ENCODE measurements at regions not wholly inside any gene's neighbourhood (a gene's known extent, or its start where the extent isn't known, plus 50 kb on each side); places are given as distances from the start of the nearest gene placed in this dataset.

DNA sequence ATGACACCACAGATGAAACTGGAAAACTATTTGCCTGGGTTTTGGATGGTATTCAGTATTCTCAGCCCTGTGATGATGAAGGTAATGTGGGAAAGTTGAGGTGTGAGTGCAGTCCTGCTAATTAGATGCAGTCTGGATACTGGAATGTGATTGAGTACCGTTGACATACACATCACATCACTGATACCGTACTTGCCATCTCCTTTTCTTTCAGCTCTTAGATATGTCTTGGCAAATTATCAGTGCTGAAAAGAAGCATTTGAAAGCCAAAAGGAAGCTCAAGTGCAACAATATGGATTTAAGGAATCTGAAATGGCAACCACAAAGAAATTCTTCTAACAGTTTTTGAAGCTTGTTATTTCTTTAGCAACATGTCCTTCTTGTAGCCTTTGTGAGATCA, 381.4 kb upstream of the TGFBR2 start:
- no peak overlapping the region for H3K27ac ChIP-seq (ENCODE audit: low read depth, low read length)
- H3K27me3 ChIP-seq (ENCODE audit: control insufficient read depth in 5 of 5, insufficient read depth in 4 of 5, low read length in 5 of 5): no peaks in the 10 kb centered on the region
- no peaks in the 10 kb centered on the region for H3K9me3 ChIP-seq (ENCODE audit: control insufficient read depth in 5 of 5, low read length in 5 of 5)
- no peak overlapping the region for H3K9ac ChIP-seq (ENCODE audit: low read length in 5 of 5)
- H3K4me1 ChIP-seq (ENCODE audit: control insufficient read depth in 5 of 5, insufficient read depth in 5 of 5, low read length in 5 of 5): peaks cover 0 to 22% (median 12%) of the 10 kb centered on the region in 5 donors
- H3K36me3 ChIP-seq (ENCODE audit: control insufficient read depth in 5 of 5, insufficient read depth in 5 of 5, low read length in 5 of 5): no peaks in the 10 kb centered on the region
- H3K4me3 ChIP-seq (ENCODE audit: low read depth in 1 of 5, low read length in 5 of 5): no peak overlapping the region

GRCh38 chr3:30226601-30227151, 379.7 kb upstream of the TGFBR2 start:
- H3K4me3 ChIP-seq (ENCODE audit: low read depth in 1 of 5, low read length in 5 of 5): no peak overlapping the region
- H3K9ac ChIP-seq (ENCODE audit: low read length in 5 of 5): no peak overlapping the region
- no peaks in the 10 kb centered on the region for H3K27me3 ChIP-seq (ENCODE audit: control insufficient read depth in 5 of 5, insufficient read depth in 4 of 5, low read length in 5 of 5)
- no peak overlapping the region for H3K27ac ChIP-seq (ENCODE audit: low read depth, low read length)
- no peaks in the 10 kb centered on the region for H3K36me3 ChIP-seq (ENCODE audit: control insufficient read depth in 5 of 5, insufficient read depth in 5 of 5, low read length in 5 of 5)
- peaks cover 0 to 30% (median 23%) of the 10 kb centered on the region in 5 donors for H3K4me1 ChIP-seq (ENCODE audit: control insufficient read depth in 5 of 5, insufficient read depth in 5 of 5, low read length in 5 of 5)
- no peaks in the 10 kb centered on the region for H3K9me3 ChIP-seq (ENCODE audit: control insufficient read depth in 5 of 5, low read length in 5 of 5)

DNA sequence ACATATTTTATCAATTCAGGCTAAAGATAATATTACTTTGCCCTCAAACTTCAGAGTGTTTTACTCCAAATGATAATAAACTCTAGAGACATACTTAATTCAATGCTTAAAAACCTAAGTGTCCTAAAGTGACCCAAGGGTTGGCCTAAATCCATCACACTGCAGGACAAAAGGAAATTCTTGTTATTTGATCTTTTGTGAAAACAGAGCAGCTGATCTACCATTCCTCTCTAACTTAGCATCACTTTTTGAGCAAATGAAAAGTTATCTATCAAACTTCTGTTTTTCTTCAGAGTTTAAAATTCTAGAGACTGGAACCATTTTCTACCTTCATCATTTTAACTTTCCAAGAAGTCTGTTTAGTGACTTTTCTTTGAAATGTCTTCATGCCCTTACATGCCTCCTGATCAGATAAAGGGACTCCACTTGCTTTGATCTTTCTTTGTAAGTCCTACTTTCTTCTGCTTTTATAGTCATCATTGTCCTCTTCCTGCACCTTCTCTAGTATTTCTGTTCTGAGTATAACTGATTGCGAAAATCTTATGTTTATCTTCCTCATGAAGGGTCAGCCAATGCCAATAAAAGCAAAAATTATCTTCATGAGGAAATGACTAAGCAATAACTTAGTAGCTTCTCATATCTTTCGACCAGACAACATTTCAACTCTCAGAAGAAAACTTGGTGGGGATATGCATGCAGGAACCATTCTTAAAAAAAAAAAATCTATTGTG, 378.7 kb upstream of the TGFBR2 start:
- Histone ChIP-seq H3K9me3 (ENCODE audit: control insufficient read depth in 5 of 5, low read length in 5 of 5) (no peaks in the 10 kb centered on the region), H3K9ac (ENCODE audit: low read length in 5 of 5) (no peak overlapping the region), H3K36me3 (ENCODE audit: control insufficient read depth in 5 of 5, insufficient read depth in 5 of 5, low read length in 5 of 5) (no peaks in the 10 kb centered on the region), H3K4me1 (ENCODE audit: control insufficient read depth in 5 of 5, insufficient read depth in 5 of 5, low read length in 5 of 5) (peaks cover 0 to 40% (median 30%) of the 10 kb centered on the region in 5 donors), H3K4me3 (ENCODE audit: low read depth in 1 of 5, low read length in 5 of 5) (no peak overlapping the region), H3K27ac (ENCODE audit: low read depth, low read length) (no peak overlapping the region), H3K27me3 (ENCODE audit: control insufficient read depth in 5 of 5, insufficient read depth in 4 of 5, low read length in 5 of 5) (no peaks in the 10 kb centered on the region)

- Histone ChIP-seq H3K27ac (ENCODE audit: low read depth, low read length) (no peak overlapping the region), H3K36me3 (ENCODE audit: control insufficient read depth in 5 of 5, insufficient read depth in 5 of 5, low read length in 5 of 5) (no peaks in the 10 kb centered on the region), H3K9ac (ENCODE audit: low read length in 5 of 5) (no peak overlapping the region), H3K4me3 (ENCODE audit: low read depth in 1 of 5, low read length in 5 of 5) (no peak overlapping the region), H3K9me3 (ENCODE audit: control insufficient read depth in 5 of 5, low read length in 5 of 5) (no peaks in the 10 kb centered on the region), H3K4me1 (ENCODE audit: control insufficient read depth in 5 of 5, insufficient read depth in 5 of 5, low read length in 5 of 5) (peaks cover 0 to 43% (median 31%) of the 10 kb centered on the region in 5 donors), H3K27me3 (ENCODE audit: control insufficient read depth in 5 of 5, insufficient read depth in 4 of 5, low read length in 5 of 5) (no peaks in the 10 kb centered on the region)
Observed at GRCh38 chr3:30228302-30228631, 378.1 kb upstream of the TGFBR2 start.

DNA sequence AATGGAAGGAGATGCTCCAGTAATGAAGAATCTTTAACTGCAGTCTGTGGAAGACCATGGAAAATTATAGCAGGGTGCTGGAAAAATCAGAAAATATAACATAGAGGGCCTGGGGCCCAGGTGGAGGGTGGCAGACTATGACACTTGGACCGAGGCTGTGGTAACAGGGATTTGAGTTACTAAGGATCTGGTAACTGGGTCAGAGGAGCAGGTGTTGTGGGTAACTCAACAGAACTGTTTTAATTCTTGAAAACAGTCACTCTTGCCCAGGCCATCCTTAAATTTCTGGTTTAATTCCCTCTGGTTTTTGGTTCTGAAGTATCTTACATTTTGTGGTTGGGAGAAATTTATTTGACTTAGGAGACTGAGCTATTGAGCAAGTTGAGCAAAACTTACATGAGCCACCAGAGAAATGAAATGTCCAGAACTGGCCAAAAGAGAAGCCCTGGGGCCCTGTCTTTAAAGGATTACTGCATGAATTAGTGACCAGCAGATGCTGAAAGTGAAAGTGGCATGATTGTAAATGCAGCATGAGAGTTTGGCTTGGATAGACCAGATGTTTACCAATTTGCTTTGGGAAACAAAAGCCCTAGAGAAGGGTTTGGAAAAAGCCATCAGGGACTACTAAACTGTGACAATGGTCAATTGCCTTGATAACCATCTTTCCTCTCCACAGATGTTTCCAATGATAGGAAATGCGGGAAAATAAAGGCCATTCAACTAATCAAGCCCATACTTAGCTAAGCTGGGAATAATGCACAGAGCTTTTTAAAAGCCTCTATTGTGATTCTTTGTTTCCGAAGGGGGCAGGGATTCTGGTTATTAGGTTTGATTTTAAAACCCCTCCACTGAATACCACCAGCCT, 374.9 kb upstream of the TGFBR2 start:
- peak overlapping the region; percentile 81 for H3K27ac ChIP-seq (ENCODE audit: low read depth, low read length)
- H3K27me3 ChIP-seq (ENCODE audit: control insufficient read depth in 5 of 5, insufficient read depth in 4 of 5, low read length in 5 of 5): no peaks in the 10 kb centered on the region
- no peaks in the 10 kb centered on the region for H3K36me3 ChIP-seq (ENCODE audit: control insufficient read depth in 5 of 5, insufficient read depth in 5 of 5, low read length in 5 of 5)
- peaks cover 0 to 50% (median 31%) of the 10 kb centered on the region in 5 donors for H3K4me1 ChIP-seq (ENCODE audit: control insufficient read depth in 5 of 5, insufficient read depth in 5 of 5, low read length in 5 of 5)
- H3K4me3 ChIP-seq (ENCODE audit: low read depth in 1 of 5, low read length in 5 of 5): peak overlapping the region in 1 of 5 donors; percentile 17
- H3K9ac ChIP-seq (ENCODE audit: low read length in 5 of 5): peak overlapping the region in 1 of 5 donors; percentile 56
- H3K9me3 ChIP-seq (ENCODE audit: control insufficient read depth in 5 of 5, low read length in 5 of 5): no peaks in the 10 kb centered on the region

DNA sequence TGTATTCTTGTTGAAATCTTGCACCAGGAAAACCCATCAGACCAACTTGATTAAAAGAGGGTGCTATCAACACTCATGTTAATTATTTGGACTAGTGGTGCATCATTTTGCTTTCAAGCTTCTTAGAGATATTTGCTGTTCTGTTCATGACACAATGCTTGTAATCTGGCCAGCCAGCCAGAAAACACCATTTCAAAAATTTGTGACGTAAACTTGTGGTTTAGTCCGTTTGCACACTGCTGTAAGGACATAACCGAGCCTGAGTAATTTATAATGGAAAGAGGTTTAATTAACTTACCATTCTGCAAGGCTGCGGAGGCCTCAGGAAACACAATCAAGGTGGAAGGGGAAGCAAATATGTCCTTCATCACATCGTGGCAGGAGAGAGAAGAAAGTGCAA, 374.3 kb upstream of the TGFBR2 start:
- Histone ChIP-seq H3K27ac (ENCODE audit: low read depth, low read length) (peak overlapping the region; percentile 81), H3K9ac (ENCODE audit: low read length in 5 of 5) (no peak overlapping the region), H3K4me1 (ENCODE audit: control insufficient read depth in 5 of 5, insufficient read depth in 5 of 5, low read length in 5 of 5) (peaks cover 0 to 49% (median 31%) of the 10 kb centered on the region in 5 donors)

GRCh38 chr3:30233913-30234646, 372.3 kb upstream of the TGFBR2 start:
- Histone ChIP-seq H3K27me3 (ENCODE audit: control insufficient read depth in 5 of 5, insufficient read depth in 4 of 5, low read length in 5 of 5) (no peaks in the 10 kb centered on the region), H3K27ac (ENCODE audit: low read depth, low read length) (peak overlapping the region; percentile 81), H3K4me3 (ENCODE audit: low read depth in 1 of 5, low read length in 5 of 5) (no peak overlapping the region), H3K36me3 (ENCODE audit: control insufficient read depth in 5 of 5, insufficient read depth in 5 of 5, low read length in 5 of 5) (no peaks in the 10 kb centered on the region), H3K9ac (ENCODE audit: low read length in 5 of 5) (no peak overlapping the region), H3K9me3 (ENCODE audit: control insufficient read depth in 5 of 5, low read length in 5 of 5) (peaks cover 0 to 2% (median 0%) of the 10 kb centered on the region in 5 donors), H3K4me1 (ENCODE audit: control insufficient read depth in 5 of 5, insufficient read depth in 5 of 5, low read length in 5 of 5) (peaks cover 0 to 33% (median 22%) of the 10 kb centered on the region in 5 donors)

More for the DNA sequence above, 374.3 kb upstream of the TGFBR2 start:
- H3K27me3 ChIP-seq (ENCODE audit: control insufficient read depth in 5 of 5, insufficient read depth in 4 of 5, low read length in 5 of 5): no peaks in the 10 kb centered on the region
- H3K36me3 ChIP-seq (ENCODE audit: control insufficient read depth in 5 of 5, insufficient read depth in 5 of 5, low read length in 5 of 5): no peaks in the 10 kb centered on the region
- H3K4me3 ChIP-seq (ENCODE audit: low read depth in 1 of 5, low read length in 5 of 5): no peak overlapping the region
- H3K9me3 ChIP-seq (ENCODE audit: control insufficient read depth in 5 of 5, low read length in 5 of 5): no peaks in the 10 kb centered on the region

DNA sequence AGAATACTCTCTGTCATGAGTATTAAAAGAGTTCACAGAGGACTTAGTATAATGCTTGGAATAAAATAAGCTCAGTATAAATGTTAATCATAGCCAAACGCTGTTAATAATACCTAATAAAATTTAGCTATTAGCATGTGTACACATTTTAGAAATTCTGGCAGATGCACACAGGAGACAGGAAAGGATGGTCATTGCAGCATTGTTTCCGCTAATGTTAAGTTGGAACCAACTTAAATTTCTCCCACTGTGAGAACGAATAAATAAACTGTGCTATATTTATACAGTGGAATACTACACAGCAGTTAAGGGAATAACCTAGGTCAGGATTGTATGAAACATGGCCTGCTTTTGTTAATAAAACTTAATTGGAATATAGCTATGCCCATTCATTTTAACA, 370.4 kb upstream of the TGFBR2 start:
- no peak overlapping the region for H3K9ac ChIP-seq (ENCODE audit: low read length in 5 of 5)
- no peaks in the 10 kb centered on the region for H3K27me3 ChIP-seq (ENCODE audit: control insufficient read depth in 5 of 5, insufficient read depth in 4 of 5, low read length in 5 of 5)
- no peak overlapping the region for H3K4me3 ChIP-seq (ENCODE audit: low read depth in 1 of 5, low read length in 5 of 5)
- peaks cover 0 to 26% (median 18%) of the 10 kb centered on the region in 5 donors for H3K4me1 ChIP-seq (ENCODE audit: control insufficient read depth in 5 of 5, insufficient read depth in 5 of 5, low read length in 5 of 5)
- peaks cover 0 to 2% (median 0%) of the 10 kb centered on the region in 5 donors for H3K9me3 ChIP-seq (ENCODE audit: control insufficient read depth in 5 of 5, low read length in 5 of 5)
- no peaks in the 10 kb centered on the region for H3K36me3 ChIP-seq (ENCODE audit: control insufficient read depth in 5 of 5, insufficient read depth in 5 of 5, low read length in 5 of 5)
- H3K27ac ChIP-seq (ENCODE audit: low read depth, low read length): no peak overlapping the region

DNA sequence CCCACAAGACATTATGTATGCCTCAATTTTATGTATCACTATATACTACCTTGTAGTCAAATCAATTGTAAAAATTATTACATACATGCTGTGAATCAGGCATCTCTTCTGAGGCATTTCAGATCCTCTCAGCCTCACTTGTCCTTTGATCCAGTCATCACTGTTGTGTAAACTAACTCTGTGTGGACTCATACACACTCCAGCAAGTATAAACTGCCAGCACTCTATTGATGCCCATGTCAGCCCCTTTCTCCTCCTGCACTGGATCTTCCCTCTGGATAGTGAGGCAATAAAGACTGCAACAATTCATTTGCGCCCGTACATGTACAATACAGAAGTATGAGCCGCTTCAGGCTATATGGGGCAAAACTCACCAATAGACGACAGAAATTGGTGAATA, 364.7 kb upstream of the TGFBR2 start:
- Histone ChIP-seq H3K4me3 (ENCODE audit: low read depth in 1 of 5, low read length in 5 of 5) (no peak overlapping the region), H3K9me3 (ENCODE audit: control insufficient read depth in 5 of 5, low read length in 5 of 5) (peaks cover 0 to 2% (median 0%) of the 10 kb centered on the region in 5 donors), H3K27me3 (ENCODE audit: control insufficient read depth in 5 of 5, insufficient read depth in 4 of 5, low read length in 5 of 5) (no peaks in the 10 kb centered on the region), H3K9ac (ENCODE audit: low read length in 5 of 5) (no peak overlapping the region), H3K4me1 (ENCODE audit: control insufficient read depth in 5 of 5, insufficient read depth in 5 of 5, low read length in 5 of 5) (no peaks in the 10 kb centered on the region), H3K27ac (ENCODE audit: low read depth, low read length) (no peak overlapping the region), H3K36me3 (ENCODE audit: control insufficient read depth in 5 of 5, insufficient read depth in 5 of 5, low read length in 5 of 5) (no peaks in the 10 kb centered on the region)
